RCC 7860 (cell line): ENCODE measurements at regions not wholly inside any gene's neighbourhood (a gene's known extent, or its start where the extent isn't known, plus 50 kb on each side); places are given as distances from the start of the nearest gene placed in this dataset.
"Not testable (repeated sequence)": the region's sequence is repeated elsewhere in the genome, so short reads cannot be mapped to it uniquely, and the experiment has no call there.

ENCODE experiments used
- DNase-seq: peaks from one replicate; pipeline ENCODE4 v3.0.0-alpha.2; 2015; ENCODE audit warnings: low spot score
- FAIRE-seq: peaks from 2 replicates; lab custom pipeline; 2012; peaks lifted over from hg19 to GRCh38; lab: Jason Lieb, UNC

DNA sequence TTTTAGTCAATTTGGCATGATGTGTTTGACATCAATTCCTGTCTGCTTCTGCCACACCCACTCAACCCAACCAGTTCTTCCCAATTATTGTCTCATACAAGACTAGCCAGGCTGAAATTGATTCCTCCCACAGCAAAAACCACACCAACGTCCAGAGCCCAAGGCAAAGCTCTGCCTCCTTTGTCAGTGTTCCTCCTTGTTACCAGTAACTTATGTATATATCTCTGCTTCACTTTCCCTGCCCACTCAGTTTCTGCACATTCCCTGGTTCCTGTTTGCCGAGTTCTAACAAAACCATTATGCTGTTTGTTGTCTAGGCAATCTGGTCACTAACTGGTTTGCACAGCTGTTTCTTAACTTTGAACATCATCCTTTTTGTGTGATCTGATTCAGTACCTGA, 547.9 kb upstream of the PTCHD4 start:
- FAIRE-seq (no peak), DNase-seq (no peak)

DNA sequence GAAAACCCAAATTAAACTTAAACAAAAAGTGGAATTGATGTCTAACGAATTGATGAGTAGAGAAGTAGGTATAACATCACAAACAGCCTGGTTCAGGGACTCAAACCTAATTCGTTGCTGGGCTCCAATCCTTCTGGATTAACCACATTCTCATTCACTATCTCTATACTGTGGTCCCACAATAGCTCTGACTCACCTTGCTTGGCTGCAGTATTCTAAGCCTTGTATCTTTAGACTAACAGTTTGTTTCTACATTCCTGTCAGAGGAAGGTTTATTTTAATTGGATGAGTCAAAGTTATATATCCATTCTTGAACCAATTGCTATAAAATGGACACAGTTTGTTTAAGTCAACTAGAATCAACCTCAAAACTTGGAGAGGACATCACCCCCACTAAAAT, 530.5 kb upstream of the PTCHD4 start:
- FAIRE-seq, result no peak
- no peak for DNase-seq

DNA sequence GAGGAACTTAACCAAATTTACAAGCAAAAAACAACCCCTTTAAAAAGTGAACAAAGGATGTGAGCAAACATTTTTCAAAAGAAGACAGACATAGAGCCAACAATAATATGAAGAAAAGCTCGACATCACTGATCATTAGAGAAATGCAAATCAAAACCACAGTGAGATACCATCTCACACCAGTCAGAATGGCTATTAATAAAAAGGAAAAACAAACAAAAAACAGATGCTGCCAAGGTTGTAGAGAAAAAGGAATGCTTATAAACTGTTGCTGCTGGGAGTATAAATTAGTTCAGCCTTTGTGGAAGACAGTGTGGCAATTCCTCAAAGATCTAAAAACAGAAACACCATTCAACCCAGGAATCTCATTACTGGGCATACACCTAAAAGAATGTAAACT, 527.8 kb upstream of the PTCHD4 start:
- not testable (repeated sequence) for FAIRE-seq, DNase-seq

DNA sequence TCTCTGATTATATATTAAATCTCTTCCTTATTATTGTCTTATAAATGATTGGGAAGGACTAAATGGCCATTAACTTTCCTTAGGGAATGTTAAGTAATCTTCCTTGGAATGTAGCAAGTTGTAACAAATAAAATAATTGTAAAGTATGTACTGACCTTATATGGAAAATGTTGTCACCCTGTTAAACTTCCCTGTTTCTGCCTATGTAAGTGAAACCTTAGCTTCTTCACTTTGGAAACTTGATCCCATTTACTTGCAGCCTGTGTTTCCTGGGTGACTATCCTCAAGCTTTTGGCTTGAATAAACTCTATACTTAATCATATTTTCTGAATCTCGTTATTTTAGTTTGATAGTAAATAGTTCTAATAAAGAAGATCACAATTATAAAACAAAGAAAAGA, 519.5 kb upstream of the PTCHD4 start:
- no peak for FAIRE-seq
- no peak for DNase-seq

DNA sequence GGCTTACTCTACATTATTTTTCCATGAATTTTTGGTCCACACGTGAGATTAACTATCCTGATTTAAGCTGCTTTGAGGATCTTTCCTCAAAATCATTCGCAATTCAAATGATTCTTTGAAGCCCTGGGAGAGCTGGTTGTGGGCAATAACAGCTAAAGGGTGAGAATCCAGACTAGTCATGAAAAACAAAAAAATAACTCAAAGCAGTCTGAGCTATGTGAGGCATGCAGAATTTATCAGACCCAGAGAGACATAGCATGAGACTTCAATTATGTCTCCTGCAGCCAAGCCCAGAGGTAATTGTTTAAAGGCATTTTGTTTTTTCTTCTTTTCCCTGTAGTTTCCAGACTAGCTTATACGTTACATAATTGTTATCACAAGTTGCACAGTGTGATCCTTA, 517.3 kb upstream of the PTCHD4 start:
- DNase-seq, result no peak
- no peak for FAIRE-seq

DNA sequence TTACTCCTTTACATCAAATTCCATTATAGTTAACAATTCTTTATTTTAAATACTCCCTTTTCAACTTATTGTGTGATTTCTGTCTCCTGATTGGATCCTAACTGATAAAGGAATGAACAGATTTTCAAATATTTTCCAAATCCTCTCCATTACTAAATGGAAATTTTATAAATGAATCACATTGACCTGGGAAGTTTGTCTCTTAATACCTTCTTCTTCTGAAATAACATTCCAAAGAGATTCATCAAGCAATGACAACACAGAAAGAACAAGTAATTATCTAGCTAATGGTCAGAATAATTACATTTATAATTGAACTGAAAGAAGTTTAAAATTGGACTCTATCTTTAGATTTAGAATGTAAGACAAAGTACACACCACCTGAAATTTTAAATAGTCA, 515.4 kb upstream of the PTCHD4 start:
- DNase-seq, result no peak
- no peak for FAIRE-seq

DNA sequence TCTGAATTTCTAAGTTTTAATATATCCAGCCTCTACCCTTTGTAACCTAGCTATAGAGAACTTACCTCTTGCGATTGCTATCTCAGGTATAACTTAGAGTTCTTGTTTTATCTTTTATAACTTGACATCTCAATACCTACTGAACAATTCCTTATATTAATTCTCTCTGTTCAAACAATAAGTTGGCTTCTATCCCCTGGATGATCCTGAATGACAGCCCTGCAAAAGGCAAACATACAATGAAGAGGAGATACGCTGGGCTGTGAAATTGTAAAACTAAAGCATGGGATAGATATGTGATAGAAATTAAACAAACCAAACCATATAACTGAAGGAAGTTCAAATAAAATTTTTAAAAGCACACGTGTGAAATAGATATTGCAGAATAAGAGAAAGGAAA, 513.6 kb upstream of the PTCHD4 start:
- DNase-seq, result no peak
- no peak for FAIRE-seq

DNA sequence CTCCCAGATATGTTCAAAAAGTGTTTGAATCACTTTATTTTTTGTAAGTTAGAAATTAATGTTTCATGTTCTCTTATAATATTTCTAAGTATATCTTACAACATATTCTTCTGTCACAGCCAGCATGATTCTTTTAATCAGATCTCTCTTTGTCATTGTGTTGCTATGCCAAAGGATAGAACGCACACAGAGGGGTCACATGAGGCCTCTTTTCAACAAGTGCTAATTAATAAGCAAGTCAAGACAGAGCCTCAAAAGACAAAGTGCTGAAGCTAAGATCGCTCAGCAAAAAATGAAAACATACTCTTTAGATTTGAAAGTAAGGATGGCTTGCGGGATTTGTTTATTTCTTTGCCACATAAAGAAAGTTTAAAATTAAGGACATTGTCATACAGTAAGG, 508.8 kb upstream of the PTCHD4 start:
- DNase-seq (no peak), FAIRE-seq (no peak)

DNA sequence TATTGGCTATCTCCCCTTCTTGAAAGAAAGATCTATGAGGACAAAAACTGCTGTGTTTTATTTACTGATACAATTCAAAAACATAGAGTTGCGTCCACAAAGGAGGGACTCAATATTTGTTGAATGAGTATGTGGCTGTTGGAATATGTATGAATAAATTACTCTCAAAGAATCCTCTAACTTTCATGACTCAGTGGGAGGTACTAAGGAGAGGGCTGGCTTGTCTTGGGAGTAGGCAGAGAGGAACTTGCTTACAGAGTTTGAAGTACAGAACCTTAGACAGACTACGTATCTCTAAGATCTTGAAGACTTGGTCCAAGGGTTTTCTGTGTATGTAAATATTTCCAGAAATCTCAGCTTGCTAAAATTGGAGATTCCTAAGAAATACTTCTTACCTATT, 504.0 kb upstream of the PTCHD4 start:
- DNase-seq (no peak), FAIRE-seq (no peak)

DNA sequence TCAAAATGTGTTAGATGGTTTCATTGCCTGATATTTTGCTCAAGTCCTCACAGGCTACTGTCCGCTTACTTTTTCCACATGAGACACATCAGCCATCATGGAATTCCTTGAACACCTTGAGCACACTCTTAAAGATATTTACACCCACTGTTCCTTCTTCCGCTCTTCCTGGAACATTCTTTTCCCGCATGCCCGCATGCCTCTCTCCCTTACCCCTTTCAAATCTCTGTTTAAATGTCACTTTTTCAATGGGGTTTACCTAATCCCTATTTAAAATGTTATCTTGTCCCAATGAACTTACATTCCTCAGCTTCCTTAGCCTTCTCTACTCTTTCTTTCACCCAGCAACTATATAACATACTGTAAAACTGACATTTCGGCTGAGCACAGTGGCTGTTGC, 503.3 kb upstream of the PTCHD4 start:
- DNase-seq, result no peak
- FAIRE-seq, result no peak

DNA sequence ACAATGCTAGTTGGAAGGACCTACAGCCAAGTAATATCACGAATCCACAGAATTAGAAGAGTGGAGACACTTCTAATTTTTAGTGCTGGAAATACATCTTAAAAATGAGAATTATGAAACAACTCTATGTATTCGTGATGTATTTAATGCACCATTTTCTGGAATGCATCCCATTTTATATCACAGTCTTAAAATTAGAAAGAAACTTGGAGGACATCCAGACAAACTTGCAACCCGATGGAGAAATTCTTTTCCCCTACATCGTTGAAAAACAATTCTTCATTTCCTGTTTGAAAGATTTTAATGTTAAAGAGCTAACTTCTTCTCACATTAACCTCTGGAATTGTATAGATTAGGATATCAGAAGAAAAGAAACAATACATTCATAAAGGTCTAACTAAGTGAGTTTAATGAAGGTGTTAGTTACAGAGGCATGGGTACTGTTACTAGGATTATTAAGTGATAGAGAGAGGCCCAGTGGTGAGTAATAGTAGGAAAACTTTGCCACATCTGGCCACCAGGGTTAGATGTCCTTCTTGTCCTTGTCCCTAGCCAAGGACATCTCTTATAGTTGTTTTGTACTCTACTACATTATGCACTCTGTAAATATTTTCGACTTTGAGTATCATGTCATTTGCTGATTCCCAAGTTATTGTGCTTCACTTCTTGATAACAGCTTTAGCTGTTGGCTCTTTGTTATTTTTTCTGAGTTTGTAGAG, 502.4 kb upstream of the PTCHD4 start:
- DNase-seq (no peak), FAIRE-seq (no peak)

DNA sequence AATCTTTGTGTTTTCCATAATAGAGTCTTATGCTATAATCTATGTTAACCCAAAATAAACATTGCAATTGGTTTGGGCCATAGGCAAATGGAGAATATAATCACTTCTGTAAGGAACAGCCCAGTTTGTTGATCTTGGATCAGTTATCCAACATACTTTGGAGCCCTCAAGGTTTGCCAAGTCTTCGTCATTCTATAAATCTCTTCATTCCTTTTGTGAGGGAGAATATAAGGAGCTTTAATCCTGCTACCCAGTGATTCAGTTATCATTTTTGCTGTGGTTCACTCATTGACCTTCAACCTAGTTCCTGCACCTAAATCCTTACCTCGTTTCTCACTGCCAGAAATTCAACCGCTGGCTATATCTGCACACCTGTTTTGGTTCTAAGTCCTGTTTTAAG, 500.3 kb upstream of the PTCHD4 start:
- FAIRE-seq, result no peak
- no peak for DNase-seq

DNA sequence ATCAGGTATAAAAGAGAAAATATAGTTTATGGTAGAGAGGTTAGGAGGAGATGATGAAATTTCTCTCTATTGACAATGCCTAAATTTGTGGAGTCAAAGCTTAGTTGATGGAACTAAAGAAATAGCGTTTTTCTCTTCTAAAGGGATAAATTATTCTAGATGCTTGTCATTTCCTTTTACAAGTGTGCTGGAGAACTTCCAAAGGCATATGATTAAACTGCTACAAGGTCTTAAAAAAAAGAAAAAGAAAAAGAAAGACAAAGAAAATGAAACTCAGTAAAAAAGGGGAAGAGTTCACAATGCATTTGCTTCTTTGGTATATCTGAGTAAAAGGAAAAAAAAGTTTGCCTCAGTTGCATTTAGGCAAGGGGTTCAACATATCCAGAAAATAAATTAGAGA, 499.8 kb upstream of the PTCHD4 start:
- no peak for DNase-seq
- FAIRE-seq, result no peak

DNA sequence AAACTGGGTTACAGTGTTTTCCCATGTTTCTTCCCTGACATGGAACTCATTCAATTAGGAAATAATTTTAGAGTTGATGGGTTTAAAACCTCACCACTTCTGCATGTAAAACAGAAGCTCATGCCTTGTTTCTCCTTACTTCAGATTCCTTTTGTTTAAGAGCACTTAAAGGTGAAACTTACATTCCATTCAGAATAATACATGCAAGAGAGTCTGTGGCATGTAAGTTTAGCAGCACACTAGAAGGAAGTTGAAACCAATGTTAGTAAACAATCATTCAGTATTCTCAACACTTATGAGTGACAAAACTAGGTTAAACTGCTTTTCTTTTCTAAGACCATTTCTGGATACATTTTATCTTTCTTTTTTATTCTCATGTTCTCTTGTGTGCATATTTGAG, 495.6 kb upstream of the PTCHD4 start:
- FAIRE-seq (no peak), DNase-seq (no peak)

DNA sequence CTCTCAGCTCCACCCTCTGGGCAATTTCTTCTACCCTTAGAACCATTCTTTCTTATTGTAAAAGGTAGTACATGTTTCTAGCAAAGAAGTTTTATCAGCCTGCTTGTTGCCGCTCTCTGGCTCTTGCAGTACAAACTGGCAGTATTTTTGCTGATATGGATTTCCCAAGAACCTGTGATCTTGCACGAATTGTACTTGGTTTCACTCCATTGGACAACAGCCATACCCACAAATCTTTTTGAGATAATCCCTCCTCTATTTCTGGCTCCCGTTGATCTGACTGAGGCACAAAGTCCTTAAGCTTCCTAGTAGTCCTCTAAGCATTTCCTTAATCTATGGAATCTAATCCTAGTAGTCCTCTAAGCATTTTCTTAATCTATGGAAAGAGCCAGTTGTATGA, 487.0 kb upstream of the PTCHD4 start:
- FAIRE-seq (no peak), DNase-seq (no peak)

DNA sequence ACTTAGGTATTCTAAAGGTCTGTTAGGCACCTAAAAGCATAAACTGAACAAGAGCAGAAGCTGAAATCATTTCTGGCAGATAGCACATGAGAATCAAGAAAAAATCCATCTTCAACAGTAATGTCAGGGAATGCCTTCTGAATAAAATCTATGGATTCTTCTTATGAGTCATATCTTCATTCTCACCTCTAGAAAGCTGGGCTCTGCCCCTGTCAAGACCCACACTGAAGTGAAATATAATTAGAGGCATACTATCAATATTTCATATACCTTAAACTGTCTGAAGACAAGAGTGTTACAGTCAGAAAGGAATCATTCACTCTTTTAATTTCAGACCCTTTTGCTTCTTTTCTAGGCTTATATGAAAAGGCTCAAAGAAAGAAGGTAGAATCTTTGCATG, 485.8 kb upstream of the PTCHD4 start:
- DNase-seq, result no peak
- FAIRE-seq, result no peak

DNA sequence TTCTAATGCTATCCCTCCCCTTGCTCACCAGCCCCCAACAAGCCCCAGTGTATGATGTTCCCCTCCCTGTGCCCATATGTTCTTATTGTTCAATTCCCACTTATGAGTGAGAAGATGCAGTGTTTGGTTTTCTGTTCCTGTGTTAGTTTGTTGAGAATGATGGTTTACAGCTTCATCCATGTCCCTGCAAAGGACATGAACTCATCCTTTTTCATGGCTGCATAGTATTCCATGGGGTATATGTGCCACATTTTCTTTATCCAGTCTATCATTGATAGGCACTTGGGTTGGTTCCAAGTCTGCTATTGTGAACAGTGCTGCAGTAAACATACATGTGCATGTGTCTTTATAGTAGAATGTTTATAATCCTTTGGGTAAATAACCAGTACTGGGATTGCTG, 480.2 kb upstream of the PTCHD4 start:
- DNase-seq, FAIRE-seq: not testable (repeated sequence)

DNA sequence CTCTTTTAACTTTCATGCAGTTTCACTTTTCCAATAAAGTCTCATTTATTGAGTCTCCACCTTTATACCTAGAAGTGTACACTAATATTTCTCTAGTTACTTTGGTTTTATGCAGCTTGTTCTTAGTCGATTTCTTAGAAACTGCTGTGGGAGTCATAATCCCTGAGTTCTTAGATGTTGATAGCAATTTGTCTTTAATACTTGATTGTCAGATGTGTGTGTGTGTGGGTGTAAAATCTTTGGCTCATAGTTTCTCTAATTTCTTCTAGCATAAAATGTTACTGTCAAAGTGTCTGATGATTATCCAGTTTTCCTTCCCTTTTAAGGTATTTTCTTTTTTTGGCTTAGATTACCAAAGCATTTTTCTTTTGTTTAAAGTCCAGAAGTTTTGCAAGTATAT, 473.8 kb upstream of the PTCHD4 start:
- DNase-seq, result no peak
- no peak for FAIRE-seq

DNA sequence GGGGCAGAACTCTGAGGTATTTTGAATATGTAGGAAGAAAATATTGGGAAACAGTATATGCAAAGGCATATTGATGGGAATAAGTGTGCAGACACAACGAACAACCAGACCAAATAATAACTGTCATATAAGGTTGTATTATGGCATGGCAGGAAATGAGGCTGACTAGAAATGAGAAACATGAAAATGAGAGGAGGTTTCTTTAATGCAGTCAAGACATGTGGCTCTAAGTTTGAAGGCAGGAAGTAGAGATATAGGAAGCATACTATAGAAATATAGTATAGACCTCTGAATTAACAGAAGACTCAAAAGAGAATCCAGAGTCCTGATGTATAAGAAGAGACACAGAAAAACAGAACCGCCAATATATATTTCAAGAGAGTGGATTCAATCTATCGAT, 459.7 kb upstream of the PTCHD4 start:
- DNase-seq (no peak), FAIRE-seq (no peak)

DNA sequence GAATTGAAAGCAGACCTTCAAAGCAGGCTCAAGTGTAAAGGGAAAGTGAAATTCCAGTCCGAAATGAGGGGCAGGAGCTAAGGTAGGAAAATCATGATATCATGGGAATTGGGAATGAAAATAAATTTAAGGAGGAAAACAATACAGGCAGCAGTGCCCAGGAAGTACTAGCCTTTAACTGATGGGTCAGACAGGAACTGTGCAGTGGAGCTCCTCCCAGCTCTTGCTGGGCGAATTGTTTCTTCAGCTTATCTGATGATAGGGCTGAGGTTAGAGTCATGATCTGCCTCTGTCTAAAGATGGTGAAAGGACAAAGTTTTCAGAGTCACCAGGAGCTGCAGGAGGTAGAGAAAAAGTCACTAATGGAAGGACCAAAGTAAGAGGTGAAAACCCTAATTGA, 457.9 kb upstream of the PTCHD4 start:
- DNase-seq (no peak), FAIRE-seq (no peak)

DNA sequence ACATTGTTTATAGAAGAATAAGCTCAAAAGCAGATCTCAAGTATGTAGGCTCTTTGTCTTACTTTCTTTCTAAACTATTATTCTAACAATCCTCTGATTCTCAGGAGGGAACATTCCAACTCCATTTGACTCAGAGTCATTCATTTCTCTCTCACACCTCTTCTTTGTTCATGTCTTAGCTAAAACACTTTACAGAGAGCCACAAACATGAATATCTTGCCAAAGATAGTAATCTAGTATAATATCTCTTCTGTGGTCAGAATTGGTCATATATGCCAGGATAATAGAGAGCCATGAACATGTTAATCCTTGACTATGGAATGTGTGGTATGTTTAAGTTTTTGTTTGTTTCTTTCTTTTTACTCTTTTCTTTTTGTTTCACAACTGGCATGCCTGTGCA, 456.0 kb upstream of the PTCHD4 start:
- FAIRE-seq (peak; percentile 46), DNase-seq (peak; percentile 11)

DNA sequence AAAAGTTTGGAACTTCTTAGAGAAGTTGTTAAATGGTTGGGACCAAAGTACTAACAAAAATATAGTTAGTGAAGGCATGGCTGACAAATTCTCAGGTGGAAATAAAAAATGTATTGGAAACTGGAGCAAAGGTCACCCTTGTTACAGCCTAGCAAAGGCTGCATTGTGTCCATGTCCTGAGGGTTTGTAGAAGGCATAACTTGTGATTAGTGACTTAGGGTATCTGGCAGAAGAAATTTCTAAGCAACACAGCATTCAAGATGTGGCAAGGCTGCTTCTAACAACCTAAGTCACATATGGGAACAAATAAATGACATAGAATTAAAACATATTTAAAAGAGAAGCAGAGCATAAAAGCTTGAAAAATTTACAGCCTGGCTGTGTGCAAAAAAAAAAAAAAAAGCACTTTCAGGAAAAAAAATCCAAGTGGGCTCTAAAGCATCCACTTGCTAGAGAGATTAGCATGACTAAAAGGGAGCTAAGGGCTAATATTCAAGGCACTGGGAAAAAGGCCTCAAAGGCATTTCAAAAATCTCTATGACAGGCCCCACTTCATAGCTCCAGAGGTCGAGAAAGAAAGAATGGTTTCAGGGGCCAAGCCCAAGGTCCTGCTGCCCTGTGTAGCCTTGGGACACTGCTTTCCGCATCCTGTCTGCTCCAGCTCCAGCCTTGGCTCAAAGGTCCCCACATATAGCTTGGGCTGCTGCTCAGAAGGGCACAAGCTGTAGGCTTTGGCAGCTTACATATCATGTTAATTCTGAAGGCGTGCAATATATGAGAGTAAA, 453.2 kb upstream of the PTCHD4 start:
- FAIRE-seq (no peak), DNase-seq (no peak)

DNA sequence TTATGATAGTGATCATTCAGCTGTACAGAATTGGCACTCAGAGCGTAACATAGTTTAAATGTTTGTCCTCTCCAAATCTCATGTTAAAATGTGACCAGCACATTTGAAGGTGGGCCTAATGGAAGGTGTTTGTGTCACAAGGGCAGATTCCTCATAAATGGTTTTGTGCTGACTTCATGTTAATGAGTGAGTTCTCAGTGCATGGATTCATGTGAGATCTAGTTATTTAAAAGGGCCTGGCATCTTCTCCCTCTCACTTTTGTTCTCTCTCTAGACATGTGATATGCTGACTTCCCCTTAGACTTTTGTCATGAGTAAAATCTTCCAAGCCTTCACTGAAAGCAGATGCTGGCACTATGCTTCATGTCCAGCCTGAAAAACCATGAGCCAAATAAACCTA, 452.4 kb upstream of the PTCHD4 start:
- no peak for DNase-seq
- FAIRE-seq, result no peak
